Embryonic facial prominence (tissue), 1 donor: ENCODE measurements at regions not wholly inside any gene's neighbourhood (a gene's known extent, or its start where the extent isn't known, plus 50 kb on each side); places are given as distances from the start of the nearest gene placed in this dataset.
"Not testable (repeated sequence)": the region's sequence is repeated elsewhere in the genome, so short reads cannot be mapped to it uniquely, and the experiment has no call there.

Experiments used
- DNase-seq: peaks from one replicate; pipeline ENCODE4 v3.0.0-alpha.2; 2016; ENCODE audit errors: extremely low spot score

GRCh38 chr5:52255308-52255707 lies 532.4 kb upstream of the ITGA1 start:
- no peak for DNase-seq

GRCh38 chr5:52262844-52263243 lies 524.9 kb upstream of the ITGA1 start:
- no peak for DNase-seq

- no peak for DNase-seq
Observed at GRCh38 chr5:52269401-52269800, 518.3 kb upstream of the ITGA1 start.

GRCh38 chr5:52269859-52270258 lies 517.9 kb upstream of the ITGA1 start:
- DNase-seq, result no peak

- DNase-seq, result no peak
Observed at GRCh38 chr5:52275639-52276038, 512.1 kb upstream of the ITGA1 start.

- no peak for DNase-seq
Observed at GRCh38 chr5:52277101-52277500, 510.6 kb upstream of the ITGA1 start.

GRCh38 chr5:52282647-52283046 lies 505.1 kb upstream of the ITGA1 start:
- DNase-seq, result no peak

GRCh38 chr5:52283221-52283620 lies 504.5 kb upstream of the ITGA1 start:
- no peak for DNase-seq

GRCh38 chr5:52300703-52301372 lies 486.9 kb upstream of the ITGA1 start:
- no peak for DNase-seq

- DNase-seq, result not testable (repeated sequence)
Observed at GRCh38 chr5:52304816-52305215, 482.9 kb upstream of the ITGA1 start.

GRCh38 chr5:52328220-52328806 lies 459.4 kb upstream of the ITGA1 start:
- no peak for DNase-seq

GRCh38 chr5:52331725-52332124 lies 456.0 kb upstream of the ITGA1 start:
- no peak for DNase-seq

GRCh38 chr5:52334367-52334766 lies 453.3 kb upstream of the ITGA1 start:
- DNase-seq, result no peak

- DNase-seq, result no peak
Observed at GRCh38 chr5:52339285-52339684, 448.4 kb upstream of the ITGA1 start.

GRCh38 chr5:52342361-52342760 lies 445.4 kb upstream of the ITGA1 start:
- no peak for DNase-seq

- no peak for DNase-seq
Observed at GRCh38 chr5:52356311-52356918, 431.3 kb upstream of the ITGA1 start.

GRCh38 chr5:52359261-52359660 lies 428.5 kb upstream of the ITGA1 start:
- no peak for DNase-seq

- no peak for DNase-seq
Observed at GRCh38 chr5:52360985-52361384, 426.7 kb upstream of the ITGA1 start.

- no peak for DNase-seq
Observed at GRCh38 chr5:52374286-52374685, 413.4 kb upstream of the ITGA1 start.

- no peak for DNase-seq
Observed at GRCh38 chr5:52375969-52376368, 411.7 kb upstream of the ITGA1 start.

- DNase-seq, result no peak
Observed at GRCh38 chr5:52376592-52376991, 411.1 kb upstream of the ITGA1 start.

- DNase-seq, result no peak
Observed at GRCh38 chr5:52378237-52378636, 409.5 kb upstream of the ITGA1 start.

- no peak for DNase-seq
Observed at GRCh38 chr5:52388349-52388748, 399.4 kb upstream of the ITGA1 start.
